ENCODE measurements at regions not wholly inside any gene's neighbourhood (a gene's known extent, or its start where the extent isn't known, plus 50 kb on each side); places are given as distances from the start of the nearest gene placed in this dataset.

DNA sequence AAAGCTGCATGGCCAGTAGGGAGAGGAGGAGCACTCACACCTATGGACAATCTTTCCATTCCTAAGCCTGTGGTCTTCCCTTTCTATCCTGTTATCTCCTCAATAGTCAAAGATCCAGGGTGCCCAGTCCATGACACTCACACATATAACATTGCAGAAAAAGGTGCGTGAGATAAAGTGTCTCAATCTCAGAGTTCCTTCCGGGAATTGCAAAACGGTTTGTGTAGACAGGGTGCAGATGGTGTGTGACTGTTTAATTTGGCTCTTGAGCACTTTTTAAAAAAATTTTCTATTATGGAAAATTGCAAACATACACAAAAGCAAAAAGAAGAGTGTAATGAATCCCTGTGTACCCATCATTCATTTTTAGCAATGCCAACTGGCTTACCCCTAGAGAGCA, 1493.6 kb downstream of the AACS start:
- no peak for DNase-seq

- no peak for DNase-seq
Measured at GRCh38 chr12:126567016-126567415, 1501.8 kb downstream of the AACS start.

GRCh38 chr12:126569706-126570105, 1504.5 kb downstream of the AACS start:
- no peak for DNase-seq

- no peak for DNase-seq
Measured at GRCh38 chr12:126570566-126570965, 1505.3 kb downstream of the AACS start.

GRCh38 chr12:126572170-126572569, 1506.9 kb downstream of the AACS start:
- DNase-seq = no peak

GRCh38 chr12:126581655-126582054, 1516.4 kb downstream of the AACS start:
- DNase-seq = no peak

DNA sequence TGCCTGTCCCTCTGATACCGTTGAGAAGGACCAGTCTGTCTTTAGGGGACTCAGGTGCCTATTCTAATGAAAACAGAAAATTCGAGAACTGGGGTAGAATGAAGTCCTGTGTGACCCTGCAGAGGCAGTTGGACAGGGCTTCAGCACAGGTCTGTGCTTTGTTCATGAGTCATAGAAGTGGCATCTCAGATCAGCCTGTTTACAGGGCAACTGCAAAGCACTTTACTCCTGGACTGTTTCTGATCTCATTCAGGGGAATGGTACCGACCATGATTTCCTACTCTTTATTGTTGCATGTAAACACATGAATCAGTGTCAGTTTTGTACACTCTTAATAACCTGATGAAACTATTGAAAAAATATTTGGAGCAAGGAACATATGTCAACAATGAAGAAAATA, 1517.0 kb downstream of the AACS start:
- no peak for DNase-seq

DNA sequence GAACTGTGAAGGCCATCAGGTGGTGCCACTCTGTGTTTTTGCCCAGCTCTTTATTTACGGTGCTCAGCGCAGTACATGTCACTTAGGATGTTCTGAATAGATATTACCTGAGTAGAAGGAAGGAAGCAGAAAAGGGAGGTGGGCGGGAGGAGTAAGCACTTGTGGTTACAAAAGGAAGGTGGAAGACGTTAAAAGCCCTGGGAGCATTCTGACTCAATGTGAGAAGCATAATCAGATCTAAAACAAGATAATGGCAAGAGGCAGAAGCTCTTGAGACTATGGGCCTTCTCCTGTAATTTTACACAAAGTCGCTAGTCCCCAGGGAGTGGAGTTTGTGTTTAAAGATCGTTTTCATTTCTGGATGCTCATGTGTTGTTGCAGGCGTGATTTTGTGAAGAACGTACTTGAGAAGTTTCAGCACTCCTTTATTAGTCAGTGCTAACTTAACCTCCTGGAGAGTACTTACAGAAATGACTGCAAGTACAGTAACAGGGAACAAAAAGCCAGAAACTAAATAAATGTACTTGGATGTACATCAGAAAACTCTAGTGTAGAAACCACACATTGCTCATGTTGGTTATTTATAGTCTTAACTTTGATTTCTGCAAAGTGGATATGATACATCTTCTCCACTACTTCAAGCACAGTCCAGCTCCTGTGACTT, 1523.5 kb downstream of the AACS start:
- DNase-seq = no peak

GRCh38 chr12:126591533-126591932, 1526.3 kb downstream of the AACS start:
- no peak for DNase-seq

DNA sequence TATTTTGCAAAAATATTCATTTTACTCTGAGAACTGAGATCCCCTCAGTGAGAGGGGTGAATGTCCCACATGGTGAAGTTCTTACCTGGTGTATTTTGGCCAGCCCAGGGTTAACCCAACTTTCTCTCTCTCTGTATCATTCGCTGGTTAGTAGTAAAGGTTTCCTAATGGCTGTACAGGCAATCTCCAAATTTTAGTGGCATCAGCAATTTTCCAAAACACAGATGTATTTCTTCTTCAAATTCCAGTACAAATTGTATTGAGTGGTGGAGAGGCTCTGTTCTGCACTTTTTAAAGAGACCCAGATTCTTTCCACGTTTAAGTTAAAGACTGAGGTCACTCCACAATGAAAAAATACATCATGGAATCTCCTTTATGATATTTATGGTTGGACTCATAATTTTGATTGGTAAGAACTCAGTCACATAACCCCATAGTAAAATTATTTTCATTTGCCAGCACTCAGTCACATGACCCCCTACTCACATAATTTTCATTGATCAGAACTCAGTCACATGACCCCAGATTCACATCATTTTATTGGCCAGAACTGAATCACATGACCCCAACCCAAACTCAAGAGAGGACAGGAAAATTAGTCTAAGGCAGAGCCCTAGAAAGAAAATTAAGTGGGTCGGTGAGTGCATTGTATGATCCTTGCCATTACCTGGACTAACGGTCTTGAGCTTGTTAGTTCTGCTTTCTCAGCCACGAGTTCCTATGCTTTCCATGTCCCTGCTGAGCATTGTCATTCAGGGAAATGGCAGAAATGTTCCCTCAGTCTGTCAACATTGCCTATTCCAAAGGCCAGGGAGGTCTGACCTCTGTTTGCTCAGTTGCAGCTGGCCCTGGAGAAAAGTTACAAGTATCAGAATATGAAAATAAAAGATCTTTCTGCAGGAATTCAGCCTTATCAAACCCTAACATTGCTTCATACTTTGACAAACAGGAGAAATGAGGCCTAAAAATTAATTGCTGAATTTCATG, 1536.2 kb downstream of the AACS start:
- DNase-seq = no peak

DNA sequence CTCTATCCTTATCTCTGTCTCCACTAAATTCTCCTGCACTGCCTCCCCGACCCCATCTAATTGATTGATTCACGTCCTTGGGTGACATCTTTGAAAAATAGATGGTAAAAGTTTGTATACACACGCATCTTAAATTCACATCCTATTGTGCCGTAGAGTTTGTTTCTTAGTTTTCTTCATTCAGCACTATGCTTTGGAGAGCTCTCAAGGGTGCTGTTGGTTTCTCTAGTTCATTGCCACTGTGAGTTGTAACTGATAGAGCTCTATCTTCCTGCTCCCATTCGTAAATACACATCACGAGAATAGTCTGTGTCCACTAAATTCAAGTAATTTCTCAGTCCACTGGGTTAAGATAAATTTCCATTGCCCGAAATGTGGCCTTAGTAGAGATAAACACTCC, 1537.4 kb downstream of the AACS start:
- no peak for DNase-seq

GRCh38 chr12:126607157-126607556, 1541.9 kb downstream of the AACS start:
- no peak for DNase-seq

GRCh38 chr12:126607867-126608266, 1542.6 kb downstream of the AACS start:
- no peak for DNase-seq

DNA sequence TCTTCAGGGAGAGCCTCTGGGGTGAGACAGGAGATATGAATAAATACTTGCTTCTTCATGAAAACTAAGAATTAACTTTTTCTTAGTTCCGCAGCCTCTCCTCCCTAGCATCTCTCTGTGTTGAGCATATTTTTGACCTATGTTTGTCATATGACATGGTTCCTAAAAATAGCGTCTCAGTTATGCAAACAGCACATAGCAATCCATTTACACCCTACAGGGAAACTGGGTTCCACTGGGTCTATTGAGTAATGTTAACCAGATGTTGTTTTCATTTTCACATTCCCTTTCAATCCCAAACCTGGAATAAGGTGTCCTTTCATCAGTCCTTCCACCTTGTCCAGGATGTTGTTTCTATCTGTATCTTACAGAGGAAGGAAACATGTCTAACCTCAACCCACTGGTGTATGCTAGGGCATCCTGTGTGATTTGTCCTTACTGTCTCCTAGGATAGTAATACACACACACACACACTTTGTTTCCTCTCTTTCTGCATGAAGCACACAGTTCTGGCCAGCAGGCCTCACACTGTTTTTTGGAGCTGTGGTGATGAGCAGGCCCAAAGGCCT, 1543.5 kb downstream of the AACS start:
- no peak for DNase-seq

DNA sequence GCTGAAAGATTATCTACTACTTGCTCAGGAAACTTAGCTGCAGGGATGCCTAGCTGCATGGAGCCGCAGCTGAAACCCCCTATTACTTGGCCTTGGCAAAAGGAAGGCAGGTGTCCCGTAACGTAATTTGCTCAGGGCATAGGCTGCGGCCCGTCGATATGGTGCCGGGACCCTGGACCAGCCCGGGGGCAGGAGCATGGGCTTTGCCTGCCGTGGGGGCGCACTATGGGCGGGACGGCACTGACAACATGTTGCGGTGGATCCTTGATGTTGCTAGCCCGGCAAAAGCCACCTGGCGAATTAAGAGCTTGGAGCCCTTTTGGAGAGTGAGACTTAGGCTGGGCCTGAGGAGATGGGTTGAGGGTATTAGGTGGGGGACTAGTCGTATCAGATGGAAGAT, 1551.2 kb downstream of the AACS start:
- no peak for DNase-seq

DNA sequence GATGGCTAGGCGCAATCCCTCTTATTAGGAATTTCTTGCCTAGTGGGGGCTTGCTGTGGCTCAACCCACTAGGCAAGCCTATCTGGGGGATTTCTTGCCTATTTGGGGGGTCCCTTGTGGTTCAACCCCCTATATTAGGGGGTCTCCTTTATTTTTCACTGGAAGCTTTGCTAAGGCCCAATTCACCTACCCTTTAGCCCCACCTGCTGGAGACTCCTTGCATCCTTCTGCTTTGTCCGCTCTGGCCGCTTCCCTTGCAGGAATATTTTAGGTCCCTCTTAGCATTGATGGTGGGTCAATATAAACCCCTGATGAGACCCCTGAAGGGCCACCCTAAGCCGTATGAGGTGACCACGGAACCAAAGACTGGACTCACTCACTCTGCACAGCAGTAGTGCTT, 1552.1 kb downstream of the AACS start:
- DNase-seq = no peak

DNA sequence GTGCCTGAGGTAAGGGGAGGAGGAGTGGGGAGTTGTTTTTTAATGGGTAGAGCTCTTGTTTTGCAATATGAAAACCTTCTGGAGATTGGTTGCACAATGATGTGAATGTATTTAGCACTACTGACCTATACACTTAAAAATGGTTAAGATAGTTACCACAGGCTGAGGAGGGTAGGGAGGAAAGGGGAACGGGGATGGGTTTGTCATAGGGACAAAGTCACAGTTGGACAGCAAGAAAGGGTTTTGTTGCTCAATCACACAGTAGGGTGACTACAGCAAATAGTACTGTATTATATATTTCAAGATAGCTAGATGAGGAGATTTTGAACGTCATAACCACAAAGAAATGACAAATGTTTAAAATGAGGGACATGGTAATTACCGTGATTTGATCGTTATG, 1562.4 kb downstream of the AACS start:
- DNase-seq = no peak

DNA sequence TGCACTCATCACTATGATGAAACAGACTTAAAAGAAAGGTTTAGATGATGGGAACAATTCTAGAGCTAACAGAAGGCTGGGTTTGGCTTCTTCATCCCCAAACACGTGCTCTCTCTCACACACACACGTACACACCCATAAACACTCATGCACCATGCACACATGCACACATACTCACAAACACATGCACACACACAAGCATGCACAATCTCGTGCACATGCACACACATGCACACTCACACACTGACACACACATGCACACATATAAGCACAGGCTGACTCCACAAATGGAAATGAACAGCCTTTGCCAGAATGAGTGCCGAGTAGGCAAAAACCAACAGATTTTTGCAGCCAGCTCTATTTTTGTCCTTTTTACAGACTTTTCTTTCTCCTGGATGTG, 1571.6 kb downstream of the AACS start:
- DNase-seq = no peak

GRCh38 chr12:126644236-126645020, 1579.2 kb downstream of the AACS start:
- DNase-seq = no peak

GRCh38 chr12:126648074-126648473, 1582.8 kb downstream of the AACS start:
- no peak for DNase-seq

GRCh38 chr12:126651133-126651532, 1585.9 kb downstream of the AACS start:
- no peak for DNase-seq

- DNase-seq = no peak
Measured at GRCh38 chr12:126663304-126664094, 1598.3 kb downstream of the AACS start.
